ENCODE measurements at regions not wholly inside any gene's neighbourhood (a gene's known extent, or its start where the extent isn't known, plus 50 kb on each side); places are given as distances from the start of the nearest gene placed in this dataset.

DNA sequence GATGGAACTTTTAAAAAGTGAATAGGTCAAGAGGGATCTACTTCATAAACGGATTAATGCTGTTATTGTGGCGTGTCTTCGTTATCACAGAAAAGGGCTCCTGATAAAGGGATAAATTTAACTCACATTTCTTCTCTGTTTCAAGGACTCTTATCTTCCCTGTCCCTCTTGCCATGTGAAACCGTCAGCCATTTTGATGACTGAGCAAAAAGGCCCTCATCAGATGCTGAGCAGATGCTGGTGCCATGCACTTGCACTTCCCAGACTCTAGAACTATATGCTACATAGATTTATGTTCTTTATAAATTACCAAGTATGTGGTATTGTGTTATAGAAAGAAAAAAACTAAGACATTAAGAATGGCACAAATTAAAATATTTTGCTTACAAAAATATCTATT, 1011.8 kb upstream of the GBE1 start:
- TF ChIP-seq CTCF (conservative IDR thresholded peaks at IDR 0.05) (no peak), ZFX (IDR thresholded peaks at IDR 0.05) (no peak)
- H3K27ac ChIP-seq = no peak overlapping the region

DNA sequence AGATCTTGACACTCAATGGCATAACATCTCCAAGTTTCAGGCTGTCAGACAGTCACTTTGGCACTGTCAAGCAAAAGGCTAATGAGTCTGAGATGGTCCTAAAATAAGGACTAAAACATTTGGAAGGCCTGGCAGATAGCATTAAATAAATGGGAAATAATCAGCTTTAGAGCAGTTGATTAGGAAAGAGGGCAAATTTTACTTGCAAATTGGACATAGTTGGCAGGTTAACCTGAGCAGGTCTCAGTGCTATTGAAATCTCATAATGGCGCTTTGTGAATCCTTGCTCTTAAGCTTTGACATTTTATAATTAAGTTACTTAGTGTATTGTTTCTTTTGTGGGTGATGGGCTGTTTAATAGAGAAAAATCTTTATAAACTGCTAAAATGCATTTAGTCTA, 1003.1 kb upstream of the GBE1 start:
- TF ChIP-seq ZFX (IDR thresholded peaks at IDR 0.05) (no peak), CTCF (conservative IDR thresholded peaks at IDR 0.05) (no peak)
- H3K27ac ChIP-seq = no peak overlapping the region

GRCh38 chr3:82761858-82762257, 1000.4 kb upstream of the GBE1 start:
- TF ChIP-seq ZFX (IDR thresholded peaks at IDR 0.05) (no peak), CTCF (conservative IDR thresholded peaks at IDR 0.05) (no peak)
- H3K27ac ChIP-seq = no peak overlapping the region

DNA sequence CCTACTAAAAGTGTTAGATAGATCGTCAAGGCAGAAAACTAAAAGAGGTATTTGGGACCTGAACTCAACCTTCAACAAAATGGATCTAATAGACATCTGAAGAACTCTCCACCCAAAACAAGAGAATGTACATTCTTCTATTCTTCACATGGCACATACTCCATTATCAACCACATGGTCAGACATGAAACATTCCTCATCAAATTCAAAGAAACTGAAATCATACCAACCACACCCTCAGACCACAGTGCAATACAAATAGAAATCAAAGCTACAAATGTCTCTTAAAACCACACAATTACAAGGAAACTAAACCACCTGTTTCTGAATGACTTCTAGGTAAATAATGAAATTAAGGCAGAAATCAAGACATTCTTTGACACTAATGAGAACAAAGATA, 984.1 kb upstream of the GBE1 start:
- H3K27ac ChIP-seq = no peak overlapping the region
- no peak for TF ChIP-seq ZFX (IDR thresholded peaks at IDR 0.05)
- TF ChIP-seq CTCF (conservative IDR thresholded peaks at IDR 0.05) = no peak

DNA sequence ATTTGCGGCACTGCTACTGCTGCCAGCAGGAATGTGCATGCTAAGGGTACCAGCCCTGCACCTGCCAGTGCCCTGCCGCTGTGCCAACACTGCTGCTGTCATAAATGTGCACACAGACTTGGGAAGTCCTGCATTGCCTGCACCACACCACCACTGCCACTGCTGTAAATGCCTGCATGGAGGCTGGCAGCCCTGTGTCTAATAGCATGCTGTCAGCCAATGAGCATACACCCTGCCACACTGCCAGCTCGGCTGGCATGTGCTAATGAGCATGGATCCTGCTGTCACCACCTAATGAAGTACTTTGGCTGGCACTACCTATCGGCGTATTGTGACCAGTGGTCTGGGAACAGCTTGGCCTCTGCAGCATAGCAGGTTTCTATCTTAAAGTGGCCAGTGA, 981.8 kb upstream of the GBE1 start:
- no peak overlapping the region for H3K27ac ChIP-seq
- TF ChIP-seq CTCF (conservative IDR thresholded peaks at IDR 0.05) (no peak), ZFX (IDR thresholded peaks at IDR 0.05) (no peak)

DNA sequence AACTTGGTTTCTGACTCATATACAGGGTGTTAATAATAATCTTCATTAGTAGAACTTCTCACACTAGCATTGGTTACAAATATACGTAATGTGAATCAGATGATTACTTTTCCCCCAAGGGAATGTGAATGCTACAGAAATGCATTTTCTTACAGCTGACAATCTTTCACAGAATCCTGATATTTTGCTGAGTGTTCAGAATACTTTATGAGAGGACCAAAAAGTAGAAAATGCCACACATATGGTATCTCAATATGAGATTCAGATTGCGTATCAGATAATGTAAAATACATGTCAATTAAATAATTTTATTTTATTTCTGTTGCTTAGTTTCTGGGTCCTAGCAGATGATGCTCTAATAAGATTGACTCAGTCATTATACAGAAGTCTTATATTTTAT, 979.9 kb upstream of the GBE1 start:
- no peak for TF ChIP-seq CTCF (conservative IDR thresholded peaks at IDR 0.05)
- no peak for TF ChIP-seq ZFX (IDR thresholded peaks at IDR 0.05)

DNA sequence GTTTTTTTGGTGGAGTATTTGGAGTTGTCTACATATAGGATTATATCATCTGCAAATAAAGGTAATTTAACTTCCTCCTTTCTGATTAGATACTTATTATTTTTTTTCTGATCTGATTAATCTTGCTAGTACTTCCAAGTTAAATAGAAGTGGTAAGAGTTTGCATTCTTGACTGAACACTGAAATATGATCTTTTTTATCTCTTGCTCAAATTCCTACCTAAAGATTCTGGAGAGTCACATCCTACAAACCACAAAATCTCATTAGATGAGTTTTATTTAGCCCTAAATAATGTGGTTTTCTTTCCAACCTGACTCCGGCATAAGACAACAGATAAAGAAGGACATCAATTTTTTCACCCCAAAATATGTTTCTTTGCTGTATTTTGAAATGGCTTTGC, 977.9 kb upstream of the GBE1 start:
- TF ChIP-seq ZFX (IDR thresholded peaks at IDR 0.05) = no peak
- no peak for TF ChIP-seq CTCF (conservative IDR thresholded peaks at IDR 0.05)
- no peak overlapping the region for H3K27ac ChIP-seq

More for the DNA sequence above, 979.9 kb upstream of the GBE1 start:
- H3K27ac ChIP-seq = no peak overlapping the region
